Adrenal gland (tissue), 9 donors: ENCODE measurements at regions not wholly inside any gene's neighbourhood (a gene's known extent, or its start where the extent isn't known, plus 50 kb on each side); places are given as distances from the start of the nearest gene placed in this dataset.

Source experiments
- DNase-seq, 7 donors: peaks; one replicate each; pipeline ENCODE4 v3.0.0-alpha.2; 2019 to 2020
- H3K27ac ChIP-seq, 5 donors: fragments of 200-600 bp; sonication (generic) in 4 of 5; 1 replicate in 3 of 5; 2 replicates in 2 of 5; pipeline versions ENCODE4 v1.5.1 to v1.8.0; 2016 to 2020; ENCODE audit warnings: mild to moderate bottlenecking in 1 of 5
- H3K27me3 ChIP-seq: fragments of 200-600 bp; 2 replicates; pipeline ENCODE4 v1.8.0; 2021
- H3K36me3 ChIP-seq, 2 donors: fragments of 200-600 bp; replicated peaks in 1 of 2; 1 replicate in 1 of 2; 2 replicates in 1 of 2; pipeline versions ENCODE4 v1.5.1 to v1.8.0; 2018 to 2022
- H3K4me1 ChIP-seq, 2 donors: fragments of 200-600 bp; replicated peaks in 1 of 2; 1 replicate in 1 of 2; 2 replicates in 1 of 2; pipeline versions ENCODE4 v1.5.1 to v1.8.0; 2018 to 2021
- H3K4me3 ChIP-seq, 4 donors: fragments of 200-600 bp; sonication (generic) in 3 of 4; one replicate each; pipeline ENCODE4 v1.5.1; 2016 to 2018
- H3K9me3 ChIP-seq, 3 donors: fragments of 200-600 bp; sonication (generic) in 1 of 3; replicated peaks in 1 of 3; 1 replicate in 2 of 3; 2 replicates in 1 of 3; pipeline versions ENCODE4 v1.5.1 to v1.8.0; 2016 to 2021
- POLR2A ChIP-seq, 2 donors: fragments of 450-650 bp; IDR thresholded peaks; one replicate each; pipeline ENCODE4 v1.6.1; 2017; ENCODE audit warnings: antibody characterized with exemption in 2 of 2, mild to moderate bottlenecking in 2 of 2, moderate library complexity in 1 of 2
- WGBS, 4 donors: extraction: QIAGEN DNeasy Blood & Tissue Kit in 2 of 4; methylation state at CpG; one replicate each; pipeline versions ENCODE4 v1.1.5 to v1.1.7; 2013 to 2017; 5-methylcytosine and 5-hydroxymethylcytosine counted together
- intact Hi-C, 2 donors: fragments of 100-400 bp; cut with DNase I; formaldehyde crosslinking; loops; one replicate each; pipeline versions ENCODE4 v1.14.1 to v1.15.0; 2022 to 2023
- TF ChIP-seq, protein P1 (sequence below), 6 experiments: fragments of 450-650 bp in 4 of 6; fragments of 200-600 bp in 2 of 6; sonication (generic) in 1 of 6; IDR thresholded peaks; 1 replicate in 5 of 6; 2 replicates in 1 of 6; pipeline versions ENCODE4 v1.5.1 to v1.8.0; 2016 to 2021; ENCODE audit warnings: antibody characterized with exemption in 6 of 6, mild to moderate bottlenecking in 2 of 6, moderate library complexity in 1 of 6
- donor health status: healthy with polysubstance abuse.
- donor health status: Bipolar disorder and iron deficiency.
- donor health status: DM: yes; HTN: yes; CAD: no.
- donor health status: DM: no; HTN: no; CAD: no.
- donor health status: DM: no; HTN: no; CAD: no.

DNA sequence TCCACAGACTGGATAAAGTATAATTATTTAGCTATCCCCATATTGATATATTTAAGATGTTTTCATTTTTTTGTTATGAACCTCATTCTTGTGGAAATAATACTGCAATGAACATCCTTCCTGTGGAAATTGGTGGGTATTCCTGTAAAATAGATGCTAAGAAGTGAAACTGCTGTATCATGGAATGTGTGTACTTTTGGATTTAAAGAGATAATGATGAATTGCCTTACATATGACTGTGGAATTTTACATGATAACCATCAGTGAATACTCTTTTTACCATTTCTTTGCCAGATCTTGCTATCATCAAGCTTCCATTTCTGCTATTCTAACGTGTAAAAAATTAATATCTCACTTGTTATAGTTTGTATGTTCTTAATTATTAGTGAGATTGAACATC is 847.9 kb downstream of the EFNA5 start:
- intact Hi-C loops = no loop called here
- 51 to 87% (median 55%) methylated on average over 1 of the region's 1 CpG for WGBS, 4 donors

DNA sequence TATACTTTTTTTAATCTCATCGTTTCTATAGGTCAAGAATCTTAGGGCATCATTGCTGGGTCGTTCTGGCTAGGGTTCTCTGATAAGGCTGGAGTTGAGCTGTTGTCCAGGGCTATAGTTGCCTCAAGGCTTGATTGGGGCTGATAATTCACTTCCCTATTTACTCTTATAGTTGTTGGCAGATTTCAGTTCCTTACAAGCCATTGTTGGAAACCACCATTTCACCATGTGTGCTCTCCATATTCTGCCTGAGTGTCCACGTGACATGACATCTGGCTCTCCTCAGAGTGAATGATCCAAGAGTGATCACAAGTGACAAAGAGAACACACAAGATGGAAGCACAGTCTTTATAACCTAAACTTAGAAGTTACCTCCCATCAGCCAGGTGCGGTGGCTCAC is 852.2 kb downstream of the EFNA5 start:
- no peak overlapping the region for H3K4me3 ChIP-seq
- TF ChIP-seq, protein P1, sequence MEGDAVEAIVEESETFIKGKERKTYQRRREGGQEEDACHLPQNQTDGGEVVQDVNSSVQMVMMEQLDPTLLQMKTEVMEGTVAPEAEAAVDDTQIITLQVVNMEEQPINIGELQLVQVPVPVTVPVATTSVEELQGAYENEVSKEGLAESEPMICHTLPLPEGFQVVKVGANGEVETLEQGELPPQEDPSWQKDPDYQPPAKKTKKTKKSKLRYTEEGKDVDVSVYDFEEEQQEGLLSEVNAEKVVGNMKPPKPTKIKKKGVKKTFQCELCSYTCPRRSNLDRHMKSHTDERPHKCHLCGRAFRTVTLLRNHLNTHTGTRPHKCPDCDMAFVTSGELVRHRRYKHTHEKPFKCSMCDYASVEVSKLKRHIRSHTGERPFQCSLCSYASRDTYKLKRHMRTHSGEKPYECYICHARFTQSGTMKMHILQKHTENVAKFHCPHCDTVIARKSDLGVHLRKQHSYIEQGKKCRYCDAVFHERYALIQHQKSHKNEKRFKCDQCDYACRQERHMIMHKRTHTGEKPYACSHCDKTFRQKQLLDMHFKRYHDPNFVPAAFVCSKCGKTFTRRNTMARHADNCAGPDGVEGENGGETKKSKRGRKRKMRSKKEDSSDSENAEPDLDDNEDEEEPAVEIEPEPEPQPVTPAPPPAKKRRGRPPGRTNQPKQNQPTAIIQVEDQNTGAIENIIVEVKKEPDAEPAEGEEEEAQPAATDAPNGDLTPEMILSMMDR (IDR thresholded peaks at IDR 0.05) = no peak
- TF ChIP-seq POLR2A (IDR thresholded peaks at IDR 0.05) = no peak
- H3K27me3 ChIP-seq = no peaks in the 10 kb centered on the region
- no peaks in the 10 kb centered on the region for H3K36me3 ChIP-seq
- H3K4me1 ChIP-seq = no peaks in the 10 kb centered on the region
- no peak for DNase-seq
- intact Hi-C loops = no loop called here
- H3K27ac ChIP-seq = no peak overlapping the region
- H3K9me3 ChIP-seq = no peaks in the 10 kb centered on the region
- 68 to 86% (median 76%) methylated on average over 4 of the region's 4 CpGs for WGBS, 4 donors

More for the DNA sequence above, 847.9 kb downstream of the EFNA5 start:
- H3K27ac ChIP-seq = no peak overlapping the region
- no peak for DNase-seq
- TF ChIP-seq POLR2A (IDR thresholded peaks at IDR 0.05) = no peak
- TF ChIP-seq, protein P1 (IDR thresholded peaks at IDR 0.05) = no peak
- H3K27me3 ChIP-seq = no peaks in the 10 kb centered on the region
- no peaks in the 10 kb centered on the region for H3K9me3 ChIP-seq
- no peak overlapping the region for H3K4me3 ChIP-seq
- H3K36me3 ChIP-seq = no peaks in the 10 kb centered on the region
- H3K4me1 ChIP-seq = no peaks in the 10 kb centered on the region

DNA sequence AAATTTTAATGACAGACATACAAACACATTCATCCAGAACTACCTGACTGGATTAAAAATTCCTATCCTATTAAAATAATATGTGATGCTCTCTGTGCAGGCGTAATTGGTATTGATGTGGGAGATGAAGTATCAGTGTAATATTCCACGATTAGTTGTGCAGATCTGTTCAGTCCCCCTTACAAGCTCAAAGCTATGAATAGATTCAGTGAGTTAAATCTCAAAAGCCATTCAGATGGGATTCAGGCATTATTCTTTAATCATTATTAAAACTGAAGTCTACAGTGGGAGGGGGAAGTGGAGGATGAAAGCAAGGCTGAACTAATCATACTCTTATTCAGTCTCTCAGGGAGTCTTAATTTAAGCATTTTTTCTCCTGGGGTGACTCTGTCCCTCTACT is 855.8 kb downstream of the EFNA5 start:
- Histone ChIP-seq H3K4me3 (no peak overlapping the region), H3K36me3 (no peaks in the 10 kb centered on the region), H3K4me1 (no peaks in the 10 kb centered on the region), H3K9me3 (no peaks in the 10 kb centered on the region), H3K27ac (no peak overlapping the region), H3K27me3 (no peaks in the 10 kb centered on the region)
- DNase-seq = no peak
- TF ChIP-seq, protein P1 (IDR thresholded peaks at IDR 0.05) = no peak
- no peak for TF ChIP-seq POLR2A (IDR thresholded peaks at IDR 0.05)
- intact Hi-C loops = no loop called here
- 51 to 73% (median 66%) methylated on average over 2 of the region's 2 CpGs for WGBS, 4 donors

DNA sequence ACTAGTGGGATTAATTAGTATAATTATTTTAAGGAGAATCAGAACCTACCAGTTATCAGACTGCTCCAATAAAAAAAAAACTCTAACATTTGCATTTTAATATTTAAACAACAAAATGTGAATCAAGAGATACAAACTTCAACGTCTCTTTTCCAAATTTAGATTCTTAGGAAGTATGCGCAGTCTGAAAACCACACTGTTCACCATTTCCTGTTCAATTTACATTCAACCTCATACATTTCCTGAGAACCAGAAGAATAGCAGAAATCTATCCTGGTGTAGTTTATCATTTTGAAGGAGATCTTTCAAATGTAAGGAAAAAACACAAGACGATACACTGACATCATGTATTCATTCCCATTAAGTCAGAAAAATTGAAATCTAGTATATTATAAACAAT is 869.2 kb downstream of the EFNA5 start:
- intact Hi-C loops = no loop called here
- DNase-seq = no peak
- Histone ChIP-seq H3K9me3 (no peaks in the 10 kb centered on the region), H3K36me3 (no peaks in the 10 kb centered on the region), H3K27me3 (no peaks in the 10 kb centered on the region), H3K4me3 (no peak overlapping the region), H3K27ac (no peak overlapping the region), H3K4me1 (no peaks in the 10 kb centered on the region)
- WGBS, 4 donors = 60 to 67% (median 62%) methylated on average over 3 of the region's 3 CpGs
- no peak for TF ChIP-seq POLR2A (IDR thresholded peaks at IDR 0.05)
- TF ChIP-seq, protein P1 (IDR thresholded peaks at IDR 0.05) = no peak
